Heart left ventricle (tissue), 16 donors: ENCODE measurements at regions not wholly inside any gene's neighbourhood (a gene's known extent, or its start where the extent isn't known, plus 50 kb on each side); places are given as distances from the start of the nearest gene placed in this dataset.

Experiments
- ATAC-seq, 4 donors: fragments of 200-7000 bp; cut with Tn5 transposase; one replicate each; pipeline ENCODE4 v1.9.1; 2020 to 2022; ENCODE audit warnings: moderate library complexity in 4 of 4, mild to moderate bottlenecking in 3 of 4, moderate number of reproducible peaks in 1 of 4
- DNase-seq, 5 donors: peaks; one replicate each; pipeline ENCODE4 v3.0.0-alpha.2; 2020
- H3K27ac ChIP-seq, 12 donors: fragments of 200-600 bp; sonication (generic) in 4 of 12; one replicate each; pipeline versions ENCODE4 v1.5.0 to v1.8.0; 2016 to 2022; ENCODE audit warnings: mild to moderate bottlenecking in 2 of 12
- H3K27me3 ChIP-seq, 9 donors: fragments of 200-600 bp; sonication (generic) in 2 of 9; one replicate each; pipeline versions ENCODE4 v1.5.1 to v1.8.0; 2016 to 2022; ENCODE audit warnings: mild to moderate bottlenecking in 3 of 9
- H3K36me3 ChIP-seq, 9 donors: fragments of 200-600 bp; sonication (generic) in 2 of 9; one replicate each; pipeline versions ENCODE4 v1.5.0 to v1.8.0; 2018 to 2022; ENCODE audit warnings: mild to moderate bottlenecking in 2 of 9
- H3K4me1 ChIP-seq, 12 donors: fragments of 200-600 bp; sonication (generic) in 4 of 12; one replicate each; pipeline versions ENCODE4 v1.5.0 to v1.8.0; 2016 to 2022; ENCODE audit warnings: mild to moderate bottlenecking in 3 of 12
- H3K4me3 ChIP-seq, 12 donors: fragments of 200-600 bp; sonication (generic) in 4 of 12; one replicate each; pipeline versions ENCODE4 v1.5.0 to v1.8.0; 2017 to 2022; ENCODE audit warnings: mild to moderate bottlenecking in 9 of 12, moderate library complexity in 4 of 12
- H3K9me3 ChIP-seq, 12 donors: fragments of 200-600 bp; sonication (generic) in 4 of 12; one replicate each; pipeline versions ENCODE4 v1.5.0 to v1.8.0; 2016 to 2022; ENCODE audit warnings: mild to moderate bottlenecking in 1 of 12
- CTCF ChIP-seq, 12 donors: fragments of 200-600 bp; sonication (generic) in 4 of 12; IDR thresholded peaks; one replicate each; pipeline versions ENCODE4 v1.5.0 to v1.8.0; 2018 to 2022; ENCODE audit warnings: antibody characterized with exemption in 12 of 12, mild to moderate bottlenecking in 5 of 12
- POLR2A ChIP-seq, 2 donors: fragments of 450-650 bp; IDR thresholded peaks; one replicate each; pipeline ENCODE4 v1.6.1; 2017; ENCODE audit warnings: antibody characterized with exemption in 2 of 2, mild to moderate bottlenecking in 2 of 2, moderate library complexity in 2 of 2
- WGBS, 4 donors: extraction: QIAGEN DNeasy Blood & Tissue Kit in 2 of 4; methylation state at CpG; one replicate each; pipeline versions ENCODE4 v1.1.5 to v1.1.7; 2013 to 2018; 5-methylcytosine and 5-hydroxymethylcytosine counted together
- intact Hi-C, 10 donors: fragments of 100-400 bp; cut with DNase I; formaldehyde crosslinking; loops; one replicate each; pipeline versions ENCODE4 v1.11.1 to v1.14.2; 2022
- donor health status: ischemic (EF 13 %, LVEDD 7.1; RV severe dilation, severe dysfunction).
- donor health status: healthy with polysubstance abuse.
- donor health status: DM: no; HTN: yes; CAD: no.
- donor health status: DM: no; HTN: no; CAD: no.
- donor health status: ischemic (EF 25% LVEDD 6.9; RV normal size, moderate dysfunction).
- donor health status: ischemic (EF 25% LVEDD 5.7; RV mildly dilated, moderate dysfunction).
- donor health status: healthy.
- donor health status: DM: yes; HTN: yes; CAD: no.
- donor health status: ischemic (EF 35%, LVEDD 5.7; RV mildly dilated, moderate dysfunction).
- donor health status: nonischemic (EF 11% LVEDD 7.7; RV severe dilation, severe dysfunction).
- donor health status: DM: yes; HTN: yes; CAD: no.
- donor health status: PGD.
- donor health status: ischemic (EF 29% LVEDD 5.4; RV normal size, mild dysfunction).
- donor health status: nonischemic (EF 23%, LVEDD 6.1; RV moderate dilation, normal function).

- H3K27me3 ChIP-seq: peaks cover 0 to 6% (median 0%) of the 10 kb centered on the region in 9 donors
- no peaks in the 10 kb centered on the region for H3K4me1 ChIP-seq
- TF ChIP-seq POLR2A (IDR thresholded peaks at IDR 0.05) (no peak), CTCF (IDR thresholded peaks at IDR 0.05) (no peak)
- no peak for DNase-seq
- intact Hi-C loops: no loop called here
- no peak overlapping the region for H3K27ac ChIP-seq
- no peaks in the 10 kb centered on the region for H3K36me3 ChIP-seq
- no peak overlapping the region for H3K4me3 ChIP-seq
- ATAC-seq: no peak
- H3K9me3 ChIP-seq: peaks cover 0 to 9% (median 0%) of the 10 kb centered on the region in 12 donors
- WGBS, 4 donors: 56 to 87% (median 82%) methylated on average over 1 of the region's 1 CpG
These were observed 156.7 kb upstream of the ATP11B start for GRCh38 chr3:182636646-182637045.

- Histone ChIP-seq H3K36me3 (no peaks in the 10 kb centered on the region), H3K27me3 (peaks cover 0 to 6% (median 0%) of the 10 kb centered on the region in 9 donors), H3K4me3 (no peak overlapping the region), H3K27ac (no peak overlapping the region), H3K9me3 (peaks cover 0 to 9% (median 0%) of the 10 kb centered on the region in 12 donors), H3K4me1 (no peaks in the 10 kb centered on the region)
- intact Hi-C loops: no loop called here
- TF ChIP-seq POLR2A (IDR thresholded peaks at IDR 0.05): no peak
- TF ChIP-seq CTCF (IDR thresholded peaks at IDR 0.05): no peak
- ATAC-seq (no peak), DNase-seq (no peak)
- 57 to 76% (median 63%) methylated on average over 2 of the region's 2 CpGs for WGBS, 4 donors
These were observed 155.8 kb upstream of the ATP11B start for GRCh38 chr3:182637350-182638110.

GRCh38 chr3:182644013-182644412 is 149.3 kb upstream of the ATP11B start:
- no peak overlapping the region for H3K4me3 ChIP-seq
- 74 to 80% (median 79%) methylated on average over 3 of the region's 3 CpGs for WGBS, 4 donors
- peaks cover 0 to 9% (median 0%) of the 10 kb centered on the region in 12 donors for H3K9me3 ChIP-seq
- intact Hi-C loops: no loop called here
- TF ChIP-seq CTCF (IDR thresholded peaks at IDR 0.05) (no peak), POLR2A (IDR thresholded peaks at IDR 0.05) (no peak)
- no peak for DNase-seq
- no peaks in the 10 kb centered on the region for H3K36me3 ChIP-seq
- H3K27me3 ChIP-seq: no peaks in the 10 kb centered on the region
- no peak overlapping the region for H3K27ac ChIP-seq
- H3K4me1 ChIP-seq: no peaks in the 10 kb centered on the region
- no peak for ATAC-seq

- DNase-seq (no peak), ATAC-seq (no peak)
- H3K27me3 ChIP-seq: no peaks in the 10 kb centered on the region
- 86 to 92% (median 88%) methylated on average over 5 of the region's 5 CpGs for WGBS, 4 donors
- intact Hi-C loops: no loop called here
- TF ChIP-seq CTCF (IDR thresholded peaks at IDR 0.05) (no peak), POLR2A (IDR thresholded peaks at IDR 0.05) (no peak)
- no peak overlapping the region for H3K27ac ChIP-seq
- peaks cover 0 to 8% (median 0%) of the 10 kb centered on the region in 12 donors for H3K9me3 ChIP-seq
- no peaks in the 10 kb centered on the region for H3K36me3 ChIP-seq
- no peaks in the 10 kb centered on the region for H3K4me1 ChIP-seq
- no peak overlapping the region for H3K4me3 ChIP-seq
These were observed 148.4 kb upstream of the ATP11B start for GRCh38 chr3:182644790-182645433.
